Suppressor macrophage (primary cell): ENCODE measurements at regions not wholly inside any gene's neighbourhood (a gene's known extent, or its start where the extent isn't known, plus 50 kb on each side); places are given as distances from the start of the nearest gene placed in this dataset.

ENCODE experiments used
- DNase-seq, 4 experiments: peaks; one replicate each; pipeline ENCODE4 v3.0.0-alpha.2; 2020 to 2022

GRCh38 chr1:168455764-168456163, 88.0 kb downstream of the XCL2 start:
- no peak for DNase-seq

DNA sequence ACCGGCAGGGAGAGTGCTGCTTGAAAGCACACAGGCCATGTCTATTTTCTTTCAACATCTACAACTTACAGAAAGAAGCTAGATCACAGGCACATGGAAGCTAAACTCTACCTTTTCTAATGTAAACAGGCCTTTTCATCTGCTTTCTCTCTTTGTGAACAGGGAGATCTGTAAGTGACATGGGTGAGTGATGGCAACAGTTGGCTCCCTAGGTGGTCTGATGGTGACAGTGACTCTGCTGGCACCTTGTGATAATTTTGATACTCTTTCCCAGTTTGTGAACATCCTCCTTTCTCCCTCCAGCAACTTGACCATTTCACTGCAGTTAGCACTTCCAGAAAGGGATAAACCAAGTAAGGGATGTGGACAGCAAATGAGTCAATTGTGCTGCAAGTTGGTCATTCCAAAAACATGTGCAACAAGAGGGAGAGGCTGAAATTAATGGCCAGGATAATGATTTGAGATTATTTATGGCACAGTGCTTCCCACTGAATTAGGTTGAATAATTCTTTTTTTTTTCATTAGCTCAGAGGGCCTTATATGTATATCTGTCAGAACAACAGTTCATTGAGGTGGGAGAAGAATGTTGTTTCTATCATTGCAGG, 89.5 kb downstream of the XCL2 start:
- no peak for DNase-seq

DNA sequence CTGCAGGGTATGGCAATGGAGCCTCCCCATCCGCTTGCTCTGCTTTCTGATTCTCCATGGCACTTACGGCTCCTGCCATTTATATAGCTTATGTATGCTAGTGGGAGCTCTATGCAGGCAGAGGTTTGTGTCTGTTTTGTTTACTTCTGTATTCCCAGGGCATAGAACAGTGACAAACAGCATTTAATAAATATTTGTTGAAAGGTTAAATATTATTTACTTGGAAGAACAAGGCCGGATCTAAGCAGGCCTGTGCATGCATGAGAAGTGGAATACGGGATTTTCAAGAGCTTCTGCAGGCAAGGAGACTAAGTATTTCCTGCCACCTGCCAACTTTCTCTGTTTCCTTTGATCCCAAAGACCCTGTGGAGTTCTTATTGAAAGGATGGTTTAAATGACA, 90.7 kb downstream of the XCL2 start:
- no peak for DNase-seq

GRCh38 chr1:168452329-168452728, 91.5 kb downstream of the XCL2 start:
- no peak for DNase-seq

DNA sequence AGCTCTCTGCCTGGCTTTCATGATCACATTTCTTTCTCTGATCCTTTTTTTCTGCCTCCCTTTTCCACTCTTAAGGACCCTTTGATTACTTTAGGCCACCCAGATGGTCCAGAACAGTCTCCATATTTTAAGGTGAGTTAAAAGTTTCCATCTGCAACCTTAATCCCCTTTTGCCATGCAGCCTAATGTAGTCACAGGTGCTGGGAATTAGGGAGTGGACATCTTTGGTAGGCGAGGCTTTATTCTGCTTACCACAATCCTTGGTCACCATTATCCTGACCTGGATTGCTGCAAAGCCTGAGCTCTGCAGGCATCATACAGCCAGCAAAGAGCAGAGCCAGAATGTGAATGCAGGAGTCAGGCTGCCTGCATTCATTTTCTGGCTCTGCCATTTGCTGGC, 95.9 kb downstream of the XCL2 start:
- no peak for DNase-seq

DNA sequence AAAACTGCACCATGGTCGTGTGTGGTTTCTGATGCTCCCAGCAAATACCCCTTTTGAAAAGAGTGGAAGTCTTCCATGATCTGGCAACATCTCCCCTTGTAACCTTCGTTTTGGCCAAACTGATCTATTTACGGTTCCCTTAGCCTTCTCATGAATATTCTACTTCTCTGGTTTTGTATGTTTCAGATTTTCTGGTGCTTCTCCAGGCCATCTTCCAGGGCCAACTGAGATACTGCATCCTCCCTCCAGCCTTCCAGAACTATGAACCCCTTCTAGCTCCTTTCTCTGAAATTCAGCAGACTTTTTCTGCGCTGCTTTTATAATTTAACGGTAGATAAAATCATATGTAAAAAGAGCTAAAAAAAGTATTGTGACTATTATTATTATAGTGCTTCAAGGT, 97.7 kb downstream of the XCL2 start:
- DNase-seq = no peak

GRCh38 chr1:168443899-168444298, 99.9 kb downstream of the XCL2 start:
- DNase-seq = no peak

GRCh38 chr1:168443356-168443755, 100.4 kb downstream of the XCL2 start:
- DNase-seq = no peak

GRCh38 chr1:168442931-168443330, 100.9 kb downstream of the XCL2 start:
- DNase-seq = no peak

DNA sequence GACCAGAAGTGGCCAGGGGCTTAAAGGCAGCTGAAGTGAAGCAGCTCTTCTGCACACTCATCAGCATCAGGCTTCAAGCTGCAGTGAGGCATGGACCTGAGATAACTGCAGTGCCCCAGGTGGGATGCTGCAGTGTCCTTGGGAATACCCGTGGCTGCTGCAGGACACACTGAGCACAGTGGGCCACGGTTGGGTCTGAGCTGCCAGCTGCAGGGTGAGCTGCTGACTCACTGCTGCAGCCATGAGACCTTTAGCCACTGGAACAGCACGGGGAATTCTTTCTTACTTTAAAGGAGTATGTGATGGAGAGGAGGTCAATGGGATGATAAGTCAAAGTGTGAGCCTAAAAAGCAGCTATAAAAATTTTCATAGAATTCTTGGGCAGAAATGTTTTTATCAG, 102.1 kb downstream of the XCL2 start:
- no peak for DNase-seq

DNA sequence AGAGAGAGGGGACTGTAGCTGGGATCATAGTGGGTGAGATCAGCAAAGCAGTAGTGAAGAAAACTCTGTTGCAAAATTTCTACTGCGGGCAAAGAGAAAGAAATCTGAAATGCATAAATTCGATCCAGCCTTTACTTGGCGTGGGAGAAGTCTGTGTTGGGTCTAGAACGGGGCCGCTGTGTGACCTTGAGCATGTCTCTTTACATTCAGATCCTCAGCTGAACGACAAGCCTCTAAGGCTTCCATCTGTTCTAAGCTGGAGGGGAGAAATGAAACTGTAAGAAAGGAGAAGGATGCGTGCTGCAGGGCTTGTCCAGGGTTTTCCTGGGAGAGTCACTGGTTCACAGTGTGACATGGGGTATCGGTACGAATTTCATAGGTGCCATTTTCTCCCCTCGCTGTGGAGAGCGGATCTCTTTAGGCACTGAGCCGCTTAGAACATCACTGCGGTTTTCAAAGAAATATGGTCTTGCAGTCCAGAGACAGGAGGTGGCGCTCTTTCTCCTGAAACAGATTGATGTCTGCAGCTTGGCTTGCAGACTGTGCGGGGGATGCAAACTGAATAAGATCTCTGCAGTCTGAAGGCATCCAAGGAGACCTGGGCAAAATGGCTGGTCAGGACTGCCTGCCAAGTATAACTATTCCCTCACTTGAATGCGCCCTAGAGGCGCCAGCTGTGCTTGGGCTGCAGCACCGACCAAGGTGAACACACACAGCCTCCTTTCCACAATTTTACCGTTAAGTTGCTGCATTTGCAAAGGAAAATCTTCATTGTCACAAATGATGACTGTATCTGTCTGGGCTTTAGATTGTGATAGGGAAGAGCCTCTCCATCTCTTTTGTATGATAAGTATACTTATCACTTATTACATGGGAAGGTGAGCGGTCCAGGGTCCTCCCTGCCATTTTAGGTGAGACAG, 104.1 kb downstream of the XCL2 start:
- DNase-seq = peak; percentile 87 to 91 (median 88)

GRCh38 chr1:168438626-168439025, 105.2 kb downstream of the XCL2 start:
- no peak for DNase-seq

GRCh38 chr1:168437821-168438220, 106.0 kb downstream of the XCL2 start:
- no peak for DNase-seq

DNA sequence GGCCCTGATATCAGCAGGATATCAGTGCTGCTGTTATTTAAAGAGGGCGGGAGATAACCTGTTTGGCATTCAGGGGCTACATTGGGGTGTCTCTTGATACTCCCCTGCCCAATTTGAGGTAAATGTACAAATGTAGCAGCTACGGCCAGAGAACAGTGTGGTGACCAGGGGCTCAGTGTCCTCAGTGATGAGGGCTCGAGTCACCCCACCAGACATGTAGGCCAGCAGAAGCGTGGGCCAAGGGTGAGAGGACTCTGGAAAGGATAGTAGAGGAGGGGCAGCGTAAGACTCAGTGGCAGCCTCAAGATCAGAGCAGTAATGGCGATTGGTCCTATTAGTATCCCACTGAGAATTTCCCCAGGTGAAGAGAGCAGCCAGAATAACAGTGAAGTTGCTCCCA, 108.4 kb downstream of the XCL2 start:
- DNase-seq = no peak

- DNase-seq = no peak
These were observed 110.6 kb downstream of the XCL2 start for GRCh38 chr1:168433238-168433637.

GRCh38 chr1:168431882-168432281, 111.9 kb downstream of the XCL2 start:
- no peak for DNase-seq

GRCh38 chr1:168430321-168430720, 113.5 kb downstream of the XCL2 start:
- no peak for DNase-seq

GRCh38 chr1:168428063-168428731, 115.6 kb downstream of the XCL2 start:
- no peak for DNase-seq

DNA sequence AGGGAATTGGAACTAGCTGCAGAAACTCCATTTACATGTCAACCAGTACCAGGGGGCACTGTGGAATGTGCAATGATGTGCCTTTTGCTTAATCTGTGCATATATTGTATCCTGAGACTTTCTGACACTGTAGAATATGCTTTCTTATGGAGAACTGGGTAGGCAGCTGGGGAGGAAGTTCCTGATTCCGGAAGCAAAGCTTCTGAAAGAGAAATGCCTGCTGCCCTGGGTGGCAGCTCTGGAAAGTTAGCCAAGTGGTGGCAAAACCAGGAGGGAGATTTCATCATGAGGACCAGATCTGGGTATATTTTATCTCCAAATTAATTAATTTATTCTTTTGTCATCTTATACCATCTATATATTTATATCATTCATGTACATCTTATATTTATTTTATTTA, 116.7 kb downstream of the XCL2 start:
- DNase-seq = peak; percentile 26 to 65 (median 53)

DNA sequence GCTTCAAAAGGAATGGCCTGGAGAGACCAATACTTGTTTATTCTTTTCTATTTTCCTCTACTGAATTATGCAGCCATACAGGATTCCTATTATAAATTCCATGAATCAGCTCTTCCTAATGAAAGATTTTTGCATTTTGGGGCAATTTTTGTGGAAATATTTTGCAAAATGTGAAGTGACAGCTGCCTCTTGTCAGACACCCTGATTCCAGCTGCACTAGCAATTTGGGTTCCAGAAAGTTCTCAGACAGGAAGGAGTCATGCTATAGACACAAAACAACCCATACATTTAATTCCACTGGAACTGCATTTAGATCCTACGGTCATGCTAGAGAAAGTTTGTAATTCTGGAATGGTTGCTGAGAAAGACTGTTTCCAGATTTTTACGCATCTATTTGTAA, 119.5 kb downstream of the XCL2 start:
- no peak for DNase-seq

DNA sequence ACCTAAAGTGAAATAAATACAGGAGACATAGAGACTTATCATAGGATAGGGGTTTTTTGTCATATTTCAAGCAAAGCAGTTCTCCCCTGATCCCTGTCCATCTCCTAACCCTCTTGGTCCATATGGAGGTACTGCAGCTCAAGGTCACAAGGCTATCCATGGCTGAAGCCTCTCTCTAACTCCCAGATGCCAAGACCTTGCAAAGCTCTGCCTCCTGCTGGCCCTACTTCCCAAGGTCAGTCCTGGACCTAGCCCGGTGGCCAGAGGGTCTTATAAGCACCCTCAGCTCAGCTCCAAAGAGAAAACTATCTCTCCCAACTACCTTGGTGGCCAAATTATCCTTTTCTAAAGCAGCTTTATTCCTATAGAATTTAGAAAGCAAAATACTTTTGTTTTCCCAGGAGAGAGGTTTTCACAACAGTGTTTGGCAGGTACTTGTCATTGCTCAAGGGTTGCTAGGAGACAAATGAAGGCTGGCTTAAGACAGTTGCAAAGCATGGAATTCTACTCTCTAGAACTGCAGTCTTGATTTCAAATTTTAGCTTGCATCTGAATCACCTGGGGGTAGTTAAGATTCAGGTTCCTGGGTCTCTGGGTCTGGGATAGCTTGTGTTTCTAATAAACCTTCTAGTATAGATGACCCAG, 121.5 kb downstream of the XCL2 start:
- DNase-seq = no peak

DNA sequence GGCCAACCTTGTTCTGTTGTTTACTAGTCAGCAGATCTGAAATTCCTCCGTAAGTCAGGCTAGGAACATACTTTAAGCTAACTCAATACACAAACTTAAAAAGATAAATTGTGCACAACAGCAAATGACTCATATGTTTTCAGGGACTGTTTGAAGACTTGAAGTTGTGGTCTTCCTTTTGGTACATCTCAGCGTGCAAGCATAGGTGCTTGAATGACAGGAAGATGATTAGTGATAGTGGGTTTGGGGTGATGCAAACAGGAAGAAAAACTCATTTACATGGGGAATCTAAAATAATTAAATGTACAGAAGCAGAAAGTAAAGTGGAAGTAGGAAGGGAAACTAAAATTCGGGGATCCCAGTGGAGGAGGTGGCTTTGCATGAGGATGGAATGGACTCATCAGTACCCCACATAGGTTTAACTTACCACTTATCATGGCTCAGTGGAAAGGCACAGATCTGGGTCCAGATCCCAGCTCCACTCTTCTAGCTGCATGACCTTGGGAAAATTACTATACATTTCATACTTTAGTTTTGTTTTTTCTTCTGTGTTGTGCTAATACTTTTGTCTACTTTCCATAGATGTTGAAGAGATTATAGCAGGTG, 122.3 kb downstream of the XCL2 start:
- no peak for DNase-seq

DNA sequence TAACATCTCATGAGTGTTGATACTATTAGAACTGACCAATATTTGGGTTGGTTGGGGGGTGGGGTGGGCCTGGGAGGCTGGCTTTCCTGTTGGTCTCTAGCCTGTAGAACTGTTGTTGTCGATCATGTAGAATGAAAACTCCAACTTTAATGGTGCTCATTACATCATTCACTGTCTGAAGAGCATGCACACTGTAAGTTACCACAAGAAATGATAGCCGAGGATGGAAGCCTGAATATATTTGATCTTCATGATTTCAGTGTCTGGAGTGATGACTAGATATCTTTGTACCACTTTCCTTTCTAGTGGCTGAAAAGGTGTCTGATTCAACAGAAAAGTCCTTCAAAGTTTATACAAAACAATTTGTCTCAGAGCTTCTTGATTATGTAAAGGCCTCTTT, 123.6 kb downstream of the XCL2 start:
- no peak for DNase-seq
